Glutamatergic neuron (in vitro differentiated cells): ENCODE measurements at regions not wholly inside any gene's neighbourhood (a gene's known extent, or its start where the extent isn't known, plus 50 kb on each side); places are given as distances from the start of the nearest gene placed in this dataset.

Source experiments
- DNase-seq: peaks from one replicate; pipeline ENCODE4 v3.0.0; 2022
- H3K27ac Mint-ChIP-seq: one replicate; pipeline ENCODE4 v1.8.0; 2020; ENCODE audit warnings: mild to moderate bottlenecking, mixed read lengths, inconsistent platforms; ENCODE audit not compliant: unreplicated experiment
- H3K27me3 Mint-ChIP-seq: one replicate; pipeline ENCODE4 v1.8.0; 2020; ENCODE audit warnings: mild to moderate bottlenecking, moderate library complexity, mixed read lengths, inconsistent platforms; ENCODE audit not compliant: unreplicated experiment
- H3K36me3 Mint-ChIP-seq: one replicate; pipeline ENCODE4 v1.8.0; 2020; ENCODE audit warnings: mild to moderate bottlenecking, mixed read lengths, inconsistent platforms; ENCODE audit not compliant: unreplicated experiment
- H3K4me1 Mint-ChIP-seq: one replicate; pipeline ENCODE4 v1.8.0; 2020; ENCODE audit warnings: mild to moderate bottlenecking, low read depth, mixed read lengths, inconsistent platforms; ENCODE audit not compliant: unreplicated experiment
- H3K4me3 Mint-ChIP-seq: one replicate; pipeline ENCODE4 v1.8.0; 2020; ENCODE audit warnings: mild to moderate bottlenecking, mixed read lengths, inconsistent platforms; ENCODE audit not compliant: unreplicated experiment
- H3K9me3 Mint-ChIP-seq: one replicate; pipeline ENCODE4 v1.8.0; 2020; ENCODE audit warnings: mild to moderate bottlenecking, moderate library complexity, mixed read lengths, inconsistent platforms; ENCODE audit not compliant: unreplicated experiment
- CTCF ChIP-seq: fragments of 200-600 bp; sonication (generic); IDR thresholded peaks from one replicate; pipeline ENCODE4 v1.5.0; 2021; ENCODE audit not compliant: partially characterized antibody, unreplicated experiment

GRCh38 chr15:39054128-39054732, 489.6 kb upstream of the RASGRP1 start:
- TF ChIP-seq CTCF, result no peak
- Mint-ChIP-seq H3K27ac (no peak overlapping the region), H3K4me3 (no peak overlapping the region), H3K4me1 (peaks cover 34% of the 10 kb centered on the region), H3K9me3 (peaks cover 2% of the 10 kb centered on the region), H3K27me3 (peaks cover 2% of the 10 kb centered on the region), H3K36me3 (peaks cover 10% of the 10 kb centered on the region)
- DNase-seq, result no peak

GRCh38 chr15:39056357-39056756, 491.7 kb upstream of the RASGRP1 start:
- DNase-seq, result no peak
- TF ChIP-seq CTCF, result no peak
- Mint-ChIP-seq H3K4me3 (no peak overlapping the region), H3K36me3 (no peaks in the 10 kb centered on the region), H3K4me1 (peaks cover 34% of the 10 kb centered on the region), H3K9me3 (peaks cover 2% of the 10 kb centered on the region), H3K27ac (no peak overlapping the region), H3K27me3 (peaks cover 2% of the 10 kb centered on the region)

GRCh38 chr15:39058351-39059131, 493.9 kb upstream of the RASGRP1 start:
- DNase-seq, result no peak
- TF ChIP-seq CTCF, result no peak
- Mint-ChIP-seq H3K27ac (no peak overlapping the region), H3K36me3 (no peaks in the 10 kb centered on the region), H3K9me3 (no peaks in the 10 kb centered on the region), H3K27me3 (no peaks in the 10 kb centered on the region), H3K4me1 (peaks cover 16% of the 10 kb centered on the region), H3K4me3 (no peak overlapping the region)

GRCh38 chr15:39059917-39060316, 495.3 kb upstream of the RASGRP1 start:
- peaks cover 5% of the 10 kb centered on the region for H3K4me1 Mint-ChIP-seq
- no peaks in the 10 kb centered on the region for H3K27me3 Mint-ChIP-seq
- TF ChIP-seq CTCF, result no peak
- no peak overlapping the region for H3K27ac Mint-ChIP-seq
- no peak overlapping the region for H3K4me3 Mint-ChIP-seq
- DNase-seq, result no peak
- H3K36me3 Mint-ChIP-seq, result no peaks in the 10 kb centered on the region
- H3K9me3 Mint-ChIP-seq, result no peaks in the 10 kb centered on the region

GRCh38 chr15:39061952-39062464, 497.4 kb upstream of the RASGRP1 start:
- no peak overlapping the region for H3K27ac Mint-ChIP-seq
- H3K9me3 Mint-ChIP-seq, result no peaks in the 10 kb centered on the region
- DNase-seq, result no peak
- no peaks in the 10 kb centered on the region for H3K4me1 Mint-ChIP-seq
- H3K36me3 Mint-ChIP-seq, result no peaks in the 10 kb centered on the region
- no peak overlapping the region for H3K4me3 Mint-ChIP-seq
- no peak for TF ChIP-seq CTCF
- no peaks in the 10 kb centered on the region for H3K27me3 Mint-ChIP-seq
